ENCODE measurements at regions not wholly inside any gene's neighbourhood (a gene's known extent, or its start where the extent isn't known, plus 50 kb on each side); places are given as distances from the start of the nearest gene placed in this dataset.
A peak's percentile ranks its signal among the peaks of the same experiment; 100 is the strongest.

DNA sequence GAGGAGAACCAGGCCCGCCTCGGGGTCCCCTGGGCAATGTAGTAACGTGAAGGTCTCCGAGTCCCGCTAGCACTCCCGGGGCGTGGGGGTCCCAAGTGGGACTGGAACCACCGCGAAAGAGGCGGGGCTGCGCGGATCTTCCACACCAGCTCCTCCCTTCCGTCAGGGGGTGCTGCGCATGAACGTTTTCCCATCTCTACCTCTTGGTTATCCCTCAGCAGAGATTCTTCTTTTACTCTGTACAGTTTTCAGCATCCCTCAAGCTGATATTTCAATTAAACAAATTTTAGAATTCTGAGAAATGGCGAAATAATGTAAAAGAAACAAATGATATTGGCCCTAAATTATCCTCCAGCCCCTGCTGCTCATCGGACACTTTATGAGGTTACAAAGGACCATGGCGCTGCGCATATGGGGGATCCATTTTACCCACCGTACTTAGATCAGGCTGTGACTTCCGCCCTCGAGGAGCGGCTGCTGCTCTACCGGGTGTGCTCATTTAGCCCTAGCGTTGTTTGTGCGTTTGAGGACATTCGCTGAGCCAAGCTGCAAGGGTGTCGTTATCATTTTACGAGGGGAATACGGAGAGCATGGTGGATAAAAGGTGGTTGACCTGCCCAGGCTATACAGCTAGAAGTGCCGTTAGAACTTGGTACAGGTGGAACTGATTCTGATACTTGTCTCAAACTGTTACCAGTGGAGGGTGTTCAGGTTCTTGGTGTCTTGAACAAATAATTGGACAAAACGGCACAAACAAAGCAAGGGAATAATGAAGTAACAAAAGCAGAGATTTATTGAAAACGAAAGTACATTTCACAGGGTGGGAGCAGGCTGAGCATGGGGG, 75.2 kb upstream of the CHD6 start (continued):
- TF ChIP-seq, protein P1, sequence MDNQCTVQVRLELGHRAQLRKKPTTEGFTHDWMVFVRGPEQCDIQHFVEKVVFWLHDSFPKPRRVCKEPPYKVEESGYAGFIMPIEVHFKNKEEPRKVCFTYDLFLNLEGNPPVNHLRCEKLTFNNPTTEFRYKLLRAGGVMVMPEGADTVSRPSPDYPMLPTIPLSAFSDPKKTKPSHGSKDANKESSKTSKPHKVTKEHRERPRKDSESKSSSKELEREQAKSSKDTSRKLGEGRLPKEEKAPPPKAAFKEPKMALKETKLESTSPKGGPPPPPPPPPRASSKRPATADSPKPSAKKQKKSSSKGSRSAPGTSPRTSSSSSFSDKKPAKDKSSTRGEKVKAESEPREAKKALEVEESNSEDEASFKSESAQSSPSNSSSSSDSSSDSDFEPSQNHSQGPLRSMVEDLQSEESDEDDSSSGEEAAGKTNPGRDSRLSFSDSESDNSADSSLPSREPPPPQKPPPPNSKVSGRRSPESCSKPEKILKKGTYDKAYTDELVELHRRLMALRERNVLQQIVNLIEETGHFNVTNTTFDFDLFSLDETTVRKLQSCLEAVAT (IDR thresholded peaks at IDR 0.05): 0 out of 2 replicates have a peak, but pooled peaks have one; percentile 51
- TF ChIP-seq ZNF622 (IDR thresholded peaks at IDR 0.05) (no peak), MEF2A (IDR thresholded peaks at IDR 0.05; ENCODE audit: insufficient read depth, low read depth, low read length) (0 out of 2 replicates have a peak, but pooled peaks have one; percentile 51), EZH2 (IDR thresholded peaks at IDR 0.05; ENCODE audit: borderline replicate concordance, control insufficient read depth, low read depth, low read length) (no peak), NR2F1 (conservative IDR thresholded peaks at IDR 0.05) (0 out of 2 replicates have a peak, but pooled peaks have one; percentile 9), ZZZ3 (IDR thresholded peaks at IDR 0.05; ENCODE audit: control insufficient read depth, insufficient read length, low read depth) (peak; percentile 72), MTA2 (IDR thresholded peaks at IDR 0.05; ENCODE audit: low read depth) (0 out of 2 replicates have a peak, but pooled peaks have one; percentile 20), NFXL1 (IDR thresholded peaks at IDR 0.05; ENCODE audit: borderline replicate concordance) (peak; percentile 74; the same call in 1 of the 2 replicates), CREM (IDR thresholded peaks at IDR 0.05; ENCODE audit: low read depth) (peak; percentile 94), SUZ12 (IDR thresholded peaks at IDR 0.05; ENCODE audit: unreplicated experiment) (no peak), WRNIP1 (IDR thresholded peaks at IDR 0.05; ENCODE audit: borderline replicate concordance, low read depth, low read length) (no peak), RCOR1 (conservative IDR thresholded peaks at IDR 0.05; ENCODE audit: low read depth, low read length) (peak; percentile 99), CBFB (IDR thresholded peaks at IDR 0.05; ENCODE audit: low read depth) (peak; percentile 25; the same call in 1 of the 2 replicates), SMARCA5 (IDR thresholded peaks at IDR 0.05) (no peak), NR2C1 (IDR thresholded peaks at IDR 0.05) (peak; percentile 83), CEBPB (IDR thresholded peaks at IDR 0.05; ENCODE audit: borderline replicate concordance in 1 of 2, low read depth in 2 of 2, low read length in 2 of 2) (no peak), IRF4 (IDR thresholded peaks at IDR 0.05; ENCODE audit: low read depth, low read length) (peak; percentile 51; the same call in 1 of the 2 replicates)
- TF ChIP-seq, protein P2, sequence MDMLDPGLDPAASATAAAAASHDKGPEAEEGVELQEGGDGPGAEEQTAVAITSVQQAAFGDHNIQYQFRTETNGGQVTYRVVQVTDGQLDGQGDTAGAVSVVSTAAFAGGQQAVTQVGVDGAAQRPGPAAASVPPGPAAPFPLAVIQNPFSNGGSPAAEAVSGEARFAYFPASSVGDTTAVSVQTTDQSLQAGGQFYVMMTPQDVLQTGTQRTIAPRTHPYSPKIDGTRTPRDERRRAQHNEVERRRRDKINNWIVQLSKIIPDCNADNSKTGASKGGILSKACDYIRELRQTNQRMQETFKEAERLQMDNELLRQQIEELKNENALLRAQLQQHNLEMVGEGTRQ (IDR thresholded peaks at IDR 0.05; ENCODE audit: borderline replicate concordance, low read depth, low read length): no peak
- TF ChIP-seq, protein P3, sequence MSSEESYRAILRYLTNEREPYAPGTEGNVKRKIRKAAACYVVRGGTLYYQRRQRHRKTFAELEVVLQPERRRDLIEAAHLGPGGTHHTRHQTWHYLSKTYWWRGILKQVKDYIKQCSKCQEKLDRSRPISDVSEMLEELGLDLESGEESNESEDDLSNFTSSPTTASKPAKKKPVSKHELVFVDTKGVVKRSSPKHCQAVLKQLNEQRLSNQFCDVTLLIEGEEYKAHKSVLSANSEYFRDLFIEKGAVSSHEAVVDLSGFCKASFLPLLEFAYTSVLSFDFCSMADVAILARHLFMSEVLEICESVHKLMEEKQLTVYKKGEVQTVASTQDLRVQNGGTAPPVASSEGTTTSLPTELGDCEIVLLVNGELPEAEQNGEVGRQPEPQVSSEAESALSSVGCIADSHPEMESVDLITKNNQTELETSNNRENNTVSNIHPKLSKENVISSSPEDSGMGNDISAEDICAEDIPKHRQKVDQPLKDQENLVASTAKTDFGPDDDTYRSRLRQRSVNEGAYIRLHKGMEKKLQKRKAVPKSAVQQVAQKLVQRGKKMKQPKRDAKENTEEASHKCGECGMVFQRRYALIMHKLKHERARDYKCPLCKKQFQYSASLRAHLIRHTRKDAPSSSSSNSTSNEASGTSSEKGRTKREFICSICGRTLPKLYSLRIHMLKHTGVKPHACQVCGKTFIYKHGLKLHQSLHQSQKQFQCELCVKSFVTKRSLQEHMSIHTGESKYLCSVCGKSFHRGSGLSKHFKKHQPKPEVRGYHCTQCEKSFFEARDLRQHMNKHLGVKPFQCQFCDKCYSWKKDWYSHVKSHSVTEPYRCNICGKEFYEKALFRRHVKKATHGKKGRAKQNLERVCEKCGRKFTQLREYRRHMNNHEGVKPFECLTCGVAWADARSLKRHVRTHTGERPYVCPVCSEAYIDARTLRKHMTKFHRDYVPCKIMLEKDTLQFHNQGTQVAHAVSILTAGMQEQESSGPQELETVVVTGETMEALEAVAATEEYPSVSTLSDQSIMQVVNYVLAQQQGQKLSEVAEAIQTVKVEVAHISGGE (CRISPR knock-in tag; IDR thresholded peaks at IDR 0.05): peak; percentile 98
- TF ChIP-seq, protein P4, sequence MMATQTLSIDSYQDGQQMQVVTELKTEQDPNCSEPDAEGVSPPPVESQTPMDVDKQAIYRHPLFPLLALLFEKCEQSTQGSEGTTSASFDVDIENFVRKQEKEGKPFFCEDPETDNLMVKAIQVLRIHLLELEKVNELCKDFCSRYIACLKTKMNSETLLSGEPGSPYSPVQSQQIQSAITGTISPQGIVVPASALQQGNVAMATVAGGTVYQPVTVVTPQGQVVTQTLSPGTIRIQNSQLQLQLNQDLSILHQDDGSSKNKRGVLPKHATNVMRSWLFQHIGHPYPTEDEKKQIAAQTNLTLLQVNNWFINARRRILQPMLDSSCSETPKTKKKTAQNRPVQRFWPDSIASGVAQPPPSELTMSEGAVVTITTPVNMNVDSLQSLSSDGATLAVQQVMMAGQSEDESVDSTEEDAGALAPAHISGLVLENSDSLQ (IDR thresholded peaks at IDR 0.05): peak; percentile 36; the same call in 1 of the 2 replicates
- TF ChIP-seq, protein P5, sequence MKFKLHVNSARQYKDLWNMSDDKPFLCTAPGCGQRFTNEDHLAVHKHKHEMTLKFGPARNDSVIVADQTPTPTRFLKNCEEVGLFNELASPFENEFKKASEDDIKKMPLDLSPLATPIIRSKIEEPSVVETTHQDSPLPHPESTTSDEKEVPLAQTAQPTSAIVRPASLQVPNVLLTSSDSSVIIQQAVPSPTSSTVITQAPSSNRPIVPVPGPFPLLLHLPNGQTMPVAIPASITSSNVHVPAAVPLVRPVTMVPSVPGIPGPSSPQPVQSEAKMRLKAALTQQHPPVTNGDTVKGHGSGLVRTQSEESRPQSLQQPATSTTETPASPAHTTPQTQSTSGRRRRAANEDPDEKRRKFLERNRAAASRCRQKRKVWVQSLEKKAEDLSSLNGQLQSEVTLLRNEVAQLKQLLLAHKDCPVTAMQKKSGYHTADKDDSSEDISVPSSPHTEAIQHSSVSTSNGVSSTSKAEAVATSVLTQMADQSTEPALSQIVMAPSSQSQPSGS (IDR thresholded peaks at IDR 0.05; ENCODE audit: low read length): no peak
